Endothelial cell of umbilical vein (primary cell): ENCODE measurements at regions not wholly inside any gene's neighbourhood (a gene's known extent, or its start where the extent isn't known, plus 50 kb on each side); places are given as distances from the start of the nearest gene placed in this dataset.
"Not testable (repeated sequence)": the region's sequence is repeated elsewhere in the genome, so short reads cannot be mapped to it uniquely, and the experiment has no call there.

Source experiments
- BruUV-seq: library from RNA; stranded (reverse); fragments of 400-500 nt; replicated peaks from 2 replicates; lab custom pipeline; 2021; lab: Mats Ljungman, UMichigan
- CTCF ChIA-PET: fragments of 300-600, 350-600 bp; sonication (Branson Sonifier 250); formaldehyde crosslinking; loops from one replicate; lab custom pipeline; 2021; ENCODE audit warnings: antibody characterized with exemption, inconsistent platforms; lab: Charles Lee
- POLR2A ChIA-PET: fragments of 300-600, 350-600 bp; sonication (Branson Sonifier 250); formaldehyde crosslinking; loops from one replicate; lab custom pipeline; 2021; ENCODE audit warnings: antibody characterized with exemption, inconsistent platforms; lab: Charles Lee
- DNase-seq: peaks from one replicate; pipeline ENCODE4 v3.0.0-alpha.2; 2011; ENCODE audit warnings: low read depth, low spot score
- FAIRE-seq: peaks from 2 replicates; lab custom pipeline; 2011; peaks lifted over from hg19 to GRCh38; lab: Jason Lieb, UNC
- H2AFZ ChIP-seq: 2 replicates; pipeline ENCODE4 v1.6.0; 2012; ENCODE audit warnings: low read depth, low read length, control low read depth, inconsistent platforms
- H3K27ac ChIP-seq: 2 replicates; pipeline ENCODE4 v1.5.1; 2011; ENCODE audit warnings: low read depth, mild to moderate bottlenecking, control low read depth, low read length, moderate library complexity; ENCODE audit not compliant: insufficient read depth
- H3K27me3 ChIP-seq, 2 experiments: 2 replicates each; pipeline versions ENCODE4 v1.6.0 to v1.6.1; 2011; ENCODE audit warnings: low read length in 2 of 2, mixed read lengths in 1 of 2; ENCODE audit not compliant: control insufficient read depth in 2 of 2, insufficient read depth in 2 of 2
- H3K36me3 ChIP-seq, 2 experiments: 2 replicates in 1 of 2; 3 replicates in 1 of 2; pipeline ENCODE4 v1.5.1; 2011; ENCODE audit warnings: low read length in 2 of 2, mild to moderate bottlenecking in 1 of 2, moderate library complexity in 1 of 2; ENCODE audit not compliant: control insufficient read depth in 2 of 2, insufficient read depth in 2 of 2; ENCODE audit errors: extremely low read depth in 1 of 2
- H3K4me1 ChIP-seq: 3 replicates; pipeline ENCODE4 v1.5.1; 2011; ENCODE audit warnings: mild to moderate bottlenecking, low read length; ENCODE audit not compliant: control insufficient read depth, insufficient read depth; ENCODE audit errors: extremely low read depth
- H3K4me2 ChIP-seq: 2 replicates; pipeline ENCODE4 v1.6.1; 2011; ENCODE audit warnings: low read length, control low read depth, mixed read lengths; ENCODE audit not compliant: insufficient read depth
- H3K4me3 ChIP-seq, 3 experiments: fragments of 200-600 bp in 1 of 3; sonication (generic), shearing (Covaris generic) in 1 of 3; replicated peaks in 1 of 3; 2 replicates each; pipeline ENCODE4 v1.5.1; 2011 to 2016; ENCODE audit warnings: control low read depth in 3 of 3, low read length in 3 of 3, mild to moderate bottlenecking in 2 of 3, inconsistent platforms in 1 of 3, low read depth in 1 of 3, moderate library complexity in 1 of 3; ENCODE audit not compliant: insufficient read depth in 1 of 3
- H3K79me2 ChIP-seq: 2 replicates; pipeline ENCODE4 v1.6.0; 2012; ENCODE audit warnings: low read length, inconsistent platforms; ENCODE audit not compliant: control insufficient read depth, insufficient read depth
- H3K9ac ChIP-seq: replicated peaks from 2 replicates; pipeline ENCODE3; 2011; ENCODE audit warnings: low read length, control low read depth; ENCODE audit not compliant: insufficient read depth; ENCODE audit errors: extremely low read depth
- H3K9me1 ChIP-seq: replicated peaks from 3 replicates; pipeline ENCODE4 v1.6.0; 2011; ENCODE audit warnings: mild to moderate bottlenecking, low read length; ENCODE audit not compliant: control insufficient read depth, insufficient read depth; ENCODE audit errors: extremely low read depth
- H3K9me3 ChIP-seq: replicated peaks from 2 replicates; pipeline ENCODE4 v1.5.1; 2012; ENCODE audit warnings: low read length, inconsistent platforms; ENCODE audit not compliant: control insufficient read depth, insufficient read depth
- H4K20me1 ChIP-seq: replicated peaks from 2 replicates; pipeline ENCODE3; 2011; ENCODE audit warnings: mild to moderate bottlenecking, low read length; ENCODE audit not compliant: control insufficient read depth, insufficient read depth; ENCODE audit errors: extremely low read depth
- CTCF ChIP-seq, 2 donors: IDR thresholded peaks; 1 replicate in 1 of 2; 2 replicates in 1 of 2; pipeline ENCODE4 v1.5.1; 2011; ENCODE audit warnings: low read length in 2 of 2, mild to moderate bottlenecking in 2 of 2, moderate library complexity in 2 of 2, control low read depth in 1 of 2, inconsistent platforms in 1 of 2, low read depth in 1 of 2; ENCODE audit not compliant: insufficient read depth in 1 of 2; ENCODE audit errors: extremely low read depth in 1 of 2
- EZH2 ChIP-seq: IDR thresholded peaks from 2 replicates; pipeline ENCODE4 v1.6.1; 2012; ENCODE audit warnings: borderline replicate concordance, low read depth, mild to moderate bottlenecking, moderate library complexity, low read length, inconsistent platforms; ENCODE audit not compliant: severe bottlenecking
- FOS ChIP-seq: IDR thresholded peaks from 2 replicates; pipeline ENCODE4 v1.6.1; 2011; ENCODE audit warnings: mild to moderate bottlenecking, low read length, moderate library complexity, borderline replicate concordance; ENCODE audit not compliant: insufficient read depth
- GATA2 ChIP-seq: IDR thresholded peaks from 2 replicates; pipeline ENCODE4 v1.7.0; 2011; ENCODE audit warnings: low read depth, mild to moderate bottlenecking, moderate library complexity, mixed read lengths, low read length; ENCODE audit not compliant: insufficient read length, insufficient read depth
- JUN ChIP-seq: IDR thresholded peaks from 2 replicates; pipeline ENCODE4 v1.6.1; 2011; ENCODE audit warnings: borderline replicate concordance, low read depth; ENCODE audit not compliant: insufficient read length, insufficient read depth
- MAX ChIP-seq: IDR thresholded peaks from 2 replicates; pipeline ENCODE4 v1.6.1; 2011; ENCODE audit not compliant: insufficient read depth, insufficient read length
- MYC ChIP-seq: IDR thresholded peaks from one replicate; pipeline ENCODE4 v1.6.1; 2011; ENCODE audit warnings: mild to moderate bottlenecking, low read depth, low read length
- POLR2A ChIP-seq: IDR thresholded peaks from 2 replicates; pipeline ENCODE4 v1.6.1; 2012; ENCODE audit warnings: low read depth, mild to moderate bottlenecking, control low read depth, low read length
- POLR2AphosphoS5 ChIP-seq: IDR thresholded peaks from 2 replicates; pipeline ENCODE4 v1.6.1; 2012; ENCODE audit warnings: low read depth, mild to moderate bottlenecking, control low read depth, low read length, moderate library complexity; ENCODE audit not compliant: insufficient read depth
- dilution Hi-C: fragments of 300-500 bp; cut with MboI; formaldehyde crosslinking; loops from one replicate; pipeline ENCODE4 v1.15.0; 2019; ENCODE audit warnings: low sequenced_read_pairs; ENCODE audit not compliant: extremely low pct_ligation_motif_present
- intact Hi-C: fragments of 100-400 bp; cut with micrococcal nuclease; formaldehyde crosslinking; loops from one replicate; pipeline ENCODE4 v1.10.0; 2022

GRCh38 chr5:112535356-112535755 lies 116.3 kb upstream of the EPB41L4A start:
- ChIA-PET CTCF (no interaction called here), POLR2A (no interaction called here)
- Histone ChIP-seq H3K9ac (no peak overlapping the region), H3K27ac (no peak overlapping the region), H3K9me1 (no peaks in the 10 kb centered on the region), H3K4me3 (no peak overlapping the region), H4K20me1 (no peaks in the 10 kb centered on the region), H3K79me2 (no peaks in the 10 kb centered on the region), H3K9me3 (no peaks in the 10 kb centered on the region), H2AFZ (no peak overlapping the region), H3K27me3 (no peaks in the 10 kb centered on the region), H3K36me3 (no peaks in the 10 kb centered on the region), H3K4me1 (no peaks in the 10 kb centered on the region), H3K4me2 (no peak overlapping the region)
- intact Hi-C loops = no loop called here
- no peak for TF ChIP-seq FOS
- TF ChIP-seq CTCF (IDR thresholded peaks at IDR 0.05; ENCODE audit: extremely low read depth in 1 of 2, insufficient read depth in 1 of 2, low read depth in 1 of 2, low read length in 2 of 2) = no peak
- TF ChIP-seq JUN = no peak
- no peak for TF ChIP-seq MYC
- no peak for TF ChIP-seq EZH2
- TF ChIP-seq GATA2 = no peak
- no peak for TF ChIP-seq POLR2AphosphoS5
- no peak for TF ChIP-seq MAX
- no peak for TF ChIP-seq POLR2A
- no TSS peak for BruUV-seq
- DNase-seq = no peak
- dilution Hi-C loops = no loop called here
- FAIRE-seq = no peak

GRCh38 chr5:112544558-112544957 lies 125.5 kb upstream of the EPB41L4A start:
- H3K36me3 ChIP-seq, H3K4me3 ChIP-seq, H3K9me1 ChIP-seq, H3K9me3 ChIP-seq, H3K4me1 ChIP-seq, H3K79me2 ChIP-seq, H3K4me2 ChIP-seq, BruUV-seq, DNase-seq, H3K27ac ChIP-seq, H3K9ac ChIP-seq, dilution Hi-C loops, FAIRE-seq, POLR2A ChIA-PET, H2AFZ ChIP-seq, H4K20me1 ChIP-seq, H3K27me3 ChIP-seq, intact Hi-C loops: not testable (repeated sequence)
- CTCF ChIA-PET = interaction anchor here (2.0 kb wide), 1 partner anchor 11 kb away, joined by 5 read pairs; no protein-coding TSS in a partner anchor
